HepG2 (cell line): ENCODE measurements at regions not wholly inside any gene's neighbourhood (a gene's known extent, or its start where the extent isn't known, plus 50 kb on each side); places are given as distances from the start of the nearest gene placed in this dataset.

Source experiments
- JUNB ChIP-seq: sonication (generic); formaldehyde crosslinking; IDR thresholded peaks from 2 replicates; pipeline ENCODE4 v1.8.0; 2022; ENCODE audit warnings: missing genetic modification reagents, mild to moderate bottlenecking, borderline replicate concordance
- KDM1A ChIP-seq: IDR thresholded peaks from 2 replicates; pipeline ENCODE4 v1.6.1; 2016; ENCODE audit warnings: missing compliant biosample characterization
- NR2F2 ChIP-seq: IDR thresholded peaks from 2 replicates; pipeline ENCODE4 v1.6.1; 2012; ENCODE audit warnings: low read depth, inconsistent platforms, borderline replicate concordance
- SRF ChIP-seq: IDR thresholded peaks from 2 replicates; pipeline ENCODE4 v1.6.1; 2011; ENCODE audit warnings: mild to moderate bottlenecking, low read depth, low read length, moderate library complexity
- TF ChIP-seq, protein P1 (sequence below): sonication (generic); formaldehyde crosslinking; IDR thresholded peaks from 2 replicates; pipeline ENCODE4 v1.4.0; 2020; ENCODE audit warnings: missing genetic modification reagents
- TF ChIP-seq, protein P2 (sequence below): sonication (generic); formaldehyde crosslinking; IDR thresholded peaks from 2 replicates; pipeline ENCODE4 v1.4.0; 2020; ENCODE audit warnings: missing genetic modification reagents, mild to moderate bottlenecking, borderline replicate concordance

DNA sequence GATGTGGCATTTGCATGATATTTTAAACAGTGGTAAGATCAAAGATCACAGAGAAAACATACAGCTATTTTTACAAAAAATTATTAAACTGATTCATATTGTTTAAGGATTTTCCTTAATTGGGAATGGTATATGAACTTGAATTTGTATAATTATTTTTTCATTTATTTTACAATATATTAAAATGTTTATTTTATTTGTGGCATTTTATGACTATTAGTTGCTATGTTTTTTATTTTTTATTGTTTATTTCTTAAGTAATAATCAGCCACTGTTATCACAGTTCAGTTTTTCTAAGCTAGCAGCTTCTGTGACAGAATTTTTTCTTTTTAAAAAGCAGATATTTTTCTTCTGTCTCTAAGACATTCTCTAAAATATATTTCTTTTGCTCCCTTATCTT lies 387.0 kb upstream of the KHDRBS2 start:
- TF ChIP-seq, protein P1, sequence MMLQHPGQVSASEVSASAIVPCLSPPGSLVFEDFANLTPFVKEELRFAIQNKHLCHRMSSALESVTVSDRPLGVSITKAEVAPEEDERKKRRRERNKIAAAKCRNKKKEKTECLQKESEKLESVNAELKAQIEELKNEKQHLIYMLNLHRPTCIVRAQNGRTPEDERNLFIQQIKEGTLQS (CRISPR knock-in tag), result no peak
- TF ChIP-seq KDM1A (no peak), JUNB (no peak), NR2F2 (no peak), SRF (no peak)
- TF ChIP-seq, protein P2, sequence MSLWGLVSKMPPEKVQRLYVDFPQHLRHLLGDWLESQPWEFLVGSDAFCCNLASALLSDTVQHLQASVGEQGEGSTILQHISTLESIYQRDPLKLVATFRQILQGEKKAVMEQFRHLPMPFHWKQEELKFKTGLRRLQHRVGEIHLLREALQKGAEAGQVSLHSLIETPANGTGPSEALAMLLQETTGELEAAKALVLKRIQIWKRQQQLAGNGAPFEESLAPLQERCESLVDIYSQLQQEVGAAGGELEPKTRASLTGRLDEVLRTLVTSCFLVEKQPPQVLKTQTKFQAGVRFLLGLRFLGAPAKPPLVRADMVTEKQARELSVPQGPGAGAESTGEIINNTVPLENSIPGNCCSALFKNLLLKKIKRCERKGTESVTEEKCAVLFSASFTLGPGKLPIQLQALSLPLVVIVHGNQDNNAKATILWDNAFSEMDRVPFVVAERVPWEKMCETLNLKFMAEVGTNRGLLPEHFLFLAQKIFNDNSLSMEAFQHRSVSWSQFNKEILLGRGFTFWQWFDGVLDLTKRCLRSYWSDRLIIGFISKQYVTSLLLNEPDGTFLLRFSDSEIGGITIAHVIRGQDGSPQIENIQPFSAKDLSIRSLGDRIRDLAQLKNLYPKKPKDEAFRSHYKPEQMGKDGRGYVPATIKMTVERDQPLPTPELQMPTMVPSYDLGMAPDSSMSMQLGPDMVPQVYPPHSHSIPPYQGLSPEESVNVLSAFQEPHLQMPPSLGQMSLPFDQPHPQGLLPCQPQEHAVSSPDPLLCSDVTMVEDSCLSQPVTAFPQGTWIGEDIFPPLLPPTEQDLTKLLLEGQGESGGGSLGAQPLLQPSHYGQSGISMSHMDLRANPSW (CRISPR knock-in tag), result no peak
